ENCODE measurements at regions not wholly inside any gene's neighbourhood (a gene's known extent, or its start where the extent isn't known, plus 50 kb on each side); places are given as distances from the start of the nearest gene placed in this dataset.

- DNase-seq, result no peak
Observed at GRCh38 chr6:138719011-138719635, 54.4 kb upstream of the CCDC28A start.

GRCh38 chr6:138719744-138720143 is 53.8 kb upstream of the CCDC28A start:
- DNase-seq, result no peak

- DNase-seq, result no peak
Observed at GRCh38 chr6:138722425-138723371, 50.9 kb upstream of the CCDC28A start.
